DOHH2 (cell line): ENCODE measurements at regions not wholly inside any gene's neighbourhood (a gene's known extent, or its start where the extent isn't known, plus 50 kb on each side); places are given as distances from the start of the nearest gene placed in this dataset.

ENCODE experiments used
- H3F3A ChIP-seq: fragments of 200-600 bp; sonication (generic), shearing (Covaris generic); 2 replicates; pipeline ENCODE4 v1.6.0; 2016; ENCODE audit warnings: antibody characterized with exemption, mild to moderate bottlenecking; ENCODE audit not compliant: control insufficient read depth, insufficient read depth
- H3K27ac ChIP-seq: fragments of 200-600 bp; sonication (generic); 2 replicates; pipeline ENCODE4 v1.5.1; 2014; ENCODE audit warnings: low read depth, mild to moderate bottlenecking, low read length, moderate library complexity
- H3K27me3 ChIP-seq: fragments of 200-600 bp; sonication (generic); 2 replicates; pipeline ENCODE4 v1.6.1; 2014; ENCODE audit warnings: mild to moderate bottlenecking, low read length, mixed read lengths; ENCODE audit not compliant: control insufficient read depth
- H3K36me3 ChIP-seq: fragments of 200-600 bp; sonication (generic); 2 replicates; pipeline ENCODE4 v1.6.1; 2014; ENCODE audit warnings: mild to moderate bottlenecking, low read length, moderate library complexity, mixed read lengths; ENCODE audit not compliant: control insufficient read depth
- H3K4me1 ChIP-seq: fragments of 200-600 bp; sonication (generic); 2 replicates; pipeline ENCODE4 v1.6.1; 2014; ENCODE audit warnings: mild to moderate bottlenecking, low read length, mixed read lengths; ENCODE audit not compliant: control insufficient read depth
- H3K4me2 ChIP-seq: fragments of 200-600 bp; sonication (generic); 2 replicates; pipeline ENCODE4 v1.6.0; 2014; ENCODE audit warnings: mild to moderate bottlenecking, low read length, moderate library complexity
- H3K4me3 ChIP-seq: fragments of 200-600 bp; sonication (generic); 2 replicates; pipeline ENCODE4 v1.5.1; 2014; ENCODE audit warnings: mild to moderate bottlenecking, low read length, mixed read lengths
- H3K79me2 ChIP-seq: fragments of 200-600 bp; sonication (generic); 2 replicates; pipeline ENCODE4 v1.6.1; 2014; ENCODE audit warnings: mild to moderate bottlenecking, low read length, mixed read lengths; ENCODE audit not compliant: control insufficient read depth
- H3K9me2 ChIP-seq: fragments of 200-600 bp; sonication (generic); replicated peaks from 2 replicates; pipeline ENCODE4 v1.6.1; 2014; ENCODE audit warnings: mild to moderate bottlenecking, low read length, mixed read lengths; ENCODE audit not compliant: control insufficient read depth
- H3K9me3 ChIP-seq: fragments of 200-600 bp; sonication (generic); 2 replicates; pipeline ENCODE4 v1.6.1; 2014; ENCODE audit warnings: antibody characterized with exemption, low read length, mixed read lengths; ENCODE audit not compliant: control insufficient read depth, insufficient read depth
- H4K20me1 ChIP-seq: fragments of 200-600 bp; sonication (generic); 2 replicates; pipeline ENCODE4 v1.6.0; 2014; ENCODE audit warnings: low read depth, mild to moderate bottlenecking, antibody characterized with exemption, low read length, moderate library complexity; ENCODE audit not compliant: control insufficient read depth, insufficient read depth
- CTCF ChIP-seq: fragments of 200-600 bp; sonication (generic); IDR thresholded peaks from one replicate; pipeline ENCODE4 v1.5.1; 2014; ENCODE audit warnings: antibody characterized with exemption, mild to moderate bottlenecking, low read depth, low read length; ENCODE audit not compliant: poor library complexity, severe bottlenecking
- EZH2phosphoT487 ChIP-seq: fragments of 200-600 bp; sonication (generic); IDR thresholded peaks from 2 replicates; pipeline ENCODE4 v1.6.1; 2017; ENCODE audit warnings: borderline replicate concordance, mild to moderate bottlenecking, antibody characterized with exemption, low read length, moderate library complexity, mixed read lengths

- Histone ChIP-seq H3K27me3 (no peaks in the 10 kb centered on the region), H3K9me2 (no peaks in the 10 kb centered on the region), H3K79me2 (no peaks in the 10 kb centered on the region), H3K36me3 (no peaks in the 10 kb centered on the region), H3K27ac (no peak overlapping the region), H4K20me1 (no peaks in the 10 kb centered on the region), H3K4me2 (no peak overlapping the region), H3K9me3 (no peaks in the 10 kb centered on the region), H3K4me3 (no peak overlapping the region), H3K4me1 (no peaks in the 10 kb centered on the region), H3F3A (no peaks in the 10 kb centered on the region)
- TF ChIP-seq EZH2phosphoT487 (no peak), CTCF (no peak)
Observed at GRCh38 chr1:68782890-68783289, 286.0 kb upstream of the DEPDC1 start.

- Histone ChIP-seq H3K27me3 (no peaks in the 10 kb centered on the region), H3F3A (no peaks in the 10 kb centered on the region), H3K4me3 (no peak overlapping the region), H3K4me2 (no peak overlapping the region), H3K27ac (no peak overlapping the region), H3K9me2 (no peaks in the 10 kb centered on the region), H3K9me3 (no peaks in the 10 kb centered on the region), H3K4me1 (no peaks in the 10 kb centered on the region), H3K79me2 (no peaks in the 10 kb centered on the region), H4K20me1 (no peaks in the 10 kb centered on the region), H3K36me3 (no peaks in the 10 kb centered on the region)
- TF ChIP-seq EZH2phosphoT487 (no peak), CTCF (no peak)
Observed at GRCh38 chr1:68785328-68785727, 288.4 kb upstream of the DEPDC1 start.

GRCh38 chr1:68788762-68789161 lies 291.9 kb upstream of the DEPDC1 start:
- H3K4me3 ChIP-seq: no peak overlapping the region
- no peaks in the 10 kb centered on the region for H3K9me2 ChIP-seq
- no peaks in the 10 kb centered on the region for H3K27me3 ChIP-seq
- no peaks in the 10 kb centered on the region for H4K20me1 ChIP-seq
- no peaks in the 10 kb centered on the region for H3F3A ChIP-seq
- no peak for TF ChIP-seq EZH2phosphoT487
- no peak for TF ChIP-seq CTCF
- H3K4me1 ChIP-seq: peaks cover under 1% of the 10 kb centered on the region; the same call in 1 of the 2 replicates
- H3K27ac ChIP-seq: no peak overlapping the region
- H3K79me2 ChIP-seq: no peaks in the 10 kb centered on the region
- no peak overlapping the region for H3K4me2 ChIP-seq
- H3K9me3 ChIP-seq: no peaks in the 10 kb centered on the region
- no peaks in the 10 kb centered on the region for H3K36me3 ChIP-seq

- Histone ChIP-seq H3K4me1 (peaks cover 3% of the 10 kb centered on the region; the same call in 1 of the 2 replicates), H3K79me2 (no peaks in the 10 kb centered on the region), H3K4me3 (no peak overlapping the region), H3F3A (no peaks in the 10 kb centered on the region), H3K9me2 (no peaks in the 10 kb centered on the region), H3K27ac (no peak overlapping the region), H3K27me3 (no peaks in the 10 kb centered on the region), H3K36me3 (no peaks in the 10 kb centered on the region), H4K20me1 (no peaks in the 10 kb centered on the region), H3K4me2 (no peak overlapping the region), H3K9me3 (no peaks in the 10 kb centered on the region)
- TF ChIP-seq CTCF: peak; percentile 8
- TF ChIP-seq EZH2phosphoT487: no peak
Observed at GRCh38 chr1:68791800-68792199, 294.9 kb upstream of the DEPDC1 start.
